Cardiac muscle cell (in vitro differentiated cells and primary cell): ENCODE measurements at regions not wholly inside any gene's neighbourhood (a gene's known extent, or its start where the extent isn't known, plus 50 kb on each side); places are given as distances from the start of the nearest gene placed in this dataset.

Experiments used
- DNase-seq, 2 donors: peaks; one replicate each; pipeline versions ENCODE4 v3.0.0 to v3.0.0-alpha.2; 2010 to 2017; ENCODE audit warnings: low read depth in 1 of 2, low spot score in 1 of 2
- H3K27ac ChIP-seq: fragments of 200-600 bp; sonication (generic); 2 replicates; pipeline ENCODE4 v1.5.1; 2016
- H3K27me3 ChIP-seq: fragments of 200-600 bp; sonication (generic); 2 replicates; pipeline ENCODE4 v1.6.0; 2016; ENCODE audit warnings: control low read depth
- H3K36me3 ChIP-seq: fragments of 200-600 bp; sonication (generic); 2 replicates; pipeline ENCODE4 v1.5.1; 2016; ENCODE audit warnings: control low read depth
- H3K4me1 ChIP-seq: fragments of 200-600 bp; sonication (generic); 2 replicates; pipeline ENCODE4 v1.8.1; 2017; ENCODE audit warnings: low read depth, mild to moderate bottlenecking, mixed run types
- H3K4me3 ChIP-seq: fragments of 200-600 bp; sonication (generic); 2 replicates; pipeline ENCODE4 v1.5.1; 2016; ENCODE audit warnings: mild to moderate bottlenecking
- H3K9me3 ChIP-seq: fragments of 200-600 bp; sonication (generic); 2 replicates; pipeline ENCODE4 v1.5.1; 2017; ENCODE audit warnings: low read depth, mild to moderate bottlenecking, control low read depth
- CTCF ChIP-seq: IDR thresholded peaks from 2 replicates; pipeline ENCODE4 v1.5.1; 2012; ENCODE audit warnings: low read depth, mild to moderate bottlenecking, low read length

- TF ChIP-seq CTCF = no peak
- no peaks in the 10 kb centered on the region for H3K9me3 ChIP-seq
- peaks cover 13% of the 10 kb centered on the region for H3K4me1 ChIP-seq
- no peaks in the 10 kb centered on the region for H3K36me3 ChIP-seq
- DNase-seq = no peak
- H3K27me3 ChIP-seq = no peaks in the 10 kb centered on the region
- no peak overlapping the region for H3K4me3 ChIP-seq
- no peak overlapping the region for H3K27ac ChIP-seq
Observed at GRCh38 chr4:15340902-15341732, 86.7 kb upstream of the C1QTNF7 start.

GRCh38 chr4:15341733-15342300 is 86.0 kb upstream of the C1QTNF7 start:
- Histone ChIP-seq H3K36me3 (no peaks in the 10 kb centered on the region), H3K4me3 (no peak overlapping the region), H3K9me3 (no peaks in the 10 kb centered on the region), H3K27ac (no peak overlapping the region), H3K4me1 (peaks cover 13% of the 10 kb centered on the region), H3K27me3 (no peaks in the 10 kb centered on the region)
- no peak for TF ChIP-seq CTCF
- no peak for DNase-seq

GRCh38 chr4:15343000-15343399 is 84.8 kb upstream of the C1QTNF7 start:
- no peak for TF ChIP-seq CTCF
- no peaks in the 10 kb centered on the region for H3K36me3 ChIP-seq
- no peak overlapping the region for H3K27ac ChIP-seq
- H3K9me3 ChIP-seq = no peaks in the 10 kb centered on the region
- H3K4me3 ChIP-seq = no peak overlapping the region
- peaks cover 14% of the 10 kb centered on the region for H3K4me1 ChIP-seq
- no peak for DNase-seq
- no peaks in the 10 kb centered on the region for H3K27me3 ChIP-seq

- peak in 1 of 2 donors; percentile 36 for DNase-seq
Observed at GRCh38 chr4:15343581-15343980, 84.3 kb upstream of the C1QTNF7 start.

GRCh38 chr4:15344041-15344440 is 83.8 kb upstream of the C1QTNF7 start:
- no peak for TF ChIP-seq CTCF
- H3K4me3 ChIP-seq = no peak overlapping the region
- peaks cover 24% of the 10 kb centered on the region for H3K4me1 ChIP-seq
- H3K36me3 ChIP-seq = no peaks in the 10 kb centered on the region
- no peaks in the 10 kb centered on the region for H3K27me3 ChIP-seq
- H3K27ac ChIP-seq = no peak overlapping the region
- peak in 1 of 2 donors; percentile 67 for DNase-seq
- H3K9me3 ChIP-seq = no peaks in the 10 kb centered on the region

More at GRCh38 chr4:15343581-15343980, 84.3 kb upstream of the C1QTNF7 start:
- no peak for TF ChIP-seq CTCF
- H3K4me3 ChIP-seq = no peak overlapping the region
- H3K9me3 ChIP-seq = no peaks in the 10 kb centered on the region
- H3K27me3 ChIP-seq = no peaks in the 10 kb centered on the region
- no peaks in the 10 kb centered on the region for H3K36me3 ChIP-seq
- H3K27ac ChIP-seq = no peak overlapping the region
- peaks cover 20% of the 10 kb centered on the region for H3K4me1 ChIP-seq
